WTC11 (cell line): ENCODE measurements at regions not wholly inside any gene's neighbourhood (a gene's known extent, or its start where the extent isn't known, plus 50 kb on each side); places are given as distances from the start of the nearest gene placed in this dataset.

ENCODE experiments used
- ATAC-seq: fragments of 200-7000 bp; cut with Tn5 transposase; 2 replicates; pipeline ENCODE4 v1.10.0; 2021; ENCODE audit warnings: mild to moderate bottlenecking, moderate library complexity
- CTCF ChIA-PET: fragments of 300-600 bp; sonication (Branson Sonifier 250); formaldehyde crosslinking; loops from one replicate; lab custom pipeline; 2021; ENCODE audit warnings: antibody characterized with exemption; lab: Charles Lee
- POLR2A ChIA-PET: fragments of 350-600 bp; sonication (Branson Sonifier 250); formaldehyde crosslinking; loops from one replicate; lab custom pipeline; 2021; ENCODE audit warnings: antibody characterized with exemption; lab: Charles Lee
- DNase-seq: peaks from one replicate; pipeline ENCODE4 v3.0.0; 2021; ENCODE audit warnings: low spot score
- H3K27ac Mint-ChIP-seq: 2 replicates; pipeline ENCODE4 v1.8.0; 2021; ENCODE audit warnings: mixed read lengths
- H3K27me3 Mint-ChIP-seq: 2 replicates; pipeline ENCODE4 v1.8.0; 2021; ENCODE audit warnings: low read depth, mild to moderate bottlenecking, moderate library complexity, mixed read lengths
- H3K36me3 Mint-ChIP-seq: 2 replicates; pipeline ENCODE4 v1.8.0; 2021; ENCODE audit warnings: mixed read lengths
- H3K4me1 Mint-ChIP-seq: 2 replicates; pipeline ENCODE4 v1.8.0; 2022; ENCODE audit warnings: mixed read lengths
- H3K4me3 Mint-ChIP-seq: 2 replicates; pipeline ENCODE4 v1.8.0; 2021; ENCODE audit warnings: mild to moderate bottlenecking, moderate library complexity, mixed read lengths
- H3K9me3 Mint-ChIP-seq: 2 replicates; pipeline ENCODE4 v1.8.0; 2021; ENCODE audit warnings: mixed read lengths
- ARID4B ChIP-seq: sonication (generic); formaldehyde crosslinking; IDR thresholded peaks from 2 replicates; pipeline ENCODE4 v1.8.0; 2023; ENCODE audit warnings: missing genetic modification reagents, mild to moderate bottlenecking, borderline replicate concordance
- ATF1 ChIP-seq: sonication (generic); formaldehyde crosslinking; IDR thresholded peaks from 2 replicates; pipeline ENCODE4 v1.8.1; 2023; ENCODE audit warnings: mild to moderate bottlenecking, moderate library complexity, missing genetic modification reagents
- CBFB ChIP-seq: sonication (generic); formaldehyde crosslinking; IDR thresholded peaks from 2 replicates; pipeline ENCODE4 v1.8.1; 2022; ENCODE audit warnings: mild to moderate bottlenecking, low read depth, missing genetic modification reagents
- CTCF ChIP-seq: fragments of 200-600 bp; IDR thresholded peaks from 2 replicates; pipeline ENCODE4 v1.8.0; 2022; ENCODE audit warnings: antibody characterized with exemption
- FOXJ3 ChIP-seq: sonication (generic); formaldehyde crosslinking; IDR thresholded peaks from 2 replicates; pipeline ENCODE4 v1.9.0; 2021; ENCODE audit warnings: missing genetic modification reagents, mild to moderate bottlenecking, borderline replicate concordance
- FOXP4 ChIP-seq: sonication (generic); formaldehyde crosslinking; IDR thresholded peaks from 2 replicates; pipeline ENCODE4 v1.8.0; 2022; ENCODE audit warnings: mild to moderate bottlenecking, missing genetic modification reagents
- GABPB1 ChIP-seq: sonication (generic); formaldehyde crosslinking; IDR thresholded peaks from 2 replicates; pipeline ENCODE4 v1.8.1; 2023; ENCODE audit warnings: mild to moderate bottlenecking, missing genetic modification reagents
- HMGA2 ChIP-seq: fragments of 250-450 bp; sonication (Bioruptor Pico); IDR thresholded peaks from 2 replicates; pipeline ENCODE4 v1.4.0; 2021; ENCODE audit warnings: mild to moderate bottlenecking, moderate library complexity
- IRF1 ChIP-seq: sonication (generic); formaldehyde crosslinking; IDR thresholded peaks from 2 replicates; pipeline ENCODE4 v1.8.0; 2023; ENCODE audit warnings: missing genetic modification reagents
- IRF2 ChIP-seq: sonication (generic); formaldehyde crosslinking; IDR thresholded peaks from 2 replicates; pipeline ENCODE4 v1.8.0; 2022; ENCODE audit warnings: low read depth, missing genetic modification reagents, borderline replicate concordance
- NFE2L1 ChIP-seq: sonication (generic); formaldehyde crosslinking; IDR thresholded peaks from 2 replicates; pipeline ENCODE4 v1.8.1; 2023; ENCODE audit warnings: missing genetic modification reagents
- NR3C1 ChIP-seq: sonication (generic); formaldehyde crosslinking; conservative IDR thresholded peaks from 2 replicates; pipeline ENCODE4 v1.8.1; 2023; ENCODE audit warnings: low read depth, mild to moderate bottlenecking, missing genetic modification reagents
- ZBTB43 ChIP-seq: sonication (generic); formaldehyde crosslinking; IDR thresholded peaks from 2 replicates; pipeline ENCODE4 v1.8.1; 2023; ENCODE audit warnings: mild to moderate bottlenecking, missing genetic modification reagents
- ZNF138 ChIP-seq: sonication (generic); formaldehyde crosslinking; conservative IDR thresholded peaks from 2 replicates; pipeline ENCODE4 v1.8.1; 2022; ENCODE audit warnings: mild to moderate bottlenecking, moderate library complexity, missing genetic modification reagents
- ZNF232 ChIP-seq: sonication (generic); formaldehyde crosslinking; IDR thresholded peaks from 2 replicates; pipeline ENCODE4 v1.8.0; 2022; ENCODE audit warnings: mild to moderate bottlenecking, missing genetic modification reagents
- ZNF263 ChIP-seq: sonication (generic); formaldehyde crosslinking; IDR thresholded peaks from 2 replicates; pipeline ENCODE4 v1.8.1; 2022; ENCODE audit warnings: low read depth, mild to moderate bottlenecking, moderate library complexity, missing genetic modification reagents
- ZNF416 ChIP-seq: fragments of 250-450 bp; sonication (Bioruptor Pico); IDR thresholded peaks from 2 replicates; pipeline ENCODE4 v1.9.0; 2021; ENCODE audit warnings: mild to moderate bottlenecking, inconsistent platforms
- TF ChIP-seq, protein P1 (sequence below): sonication (generic); formaldehyde crosslinking; IDR thresholded peaks from 2 replicates; pipeline ENCODE4 v1.8.1; 2022; ENCODE audit warnings: mild to moderate bottlenecking, moderate library complexity, missing genetic modification reagents

GRCh38 chr2:104561251-104561650, 292.7 kb upstream of the POU3F3 start:
- CTCF ChIA-PET: interaction anchor here (1.2 kb wide), 1 partner anchor 289 kb away, joined by 3 read pairs; no protein-coding TSS in a partner anchor
- no peak for TF ChIP-seq FOXJ3 (CRISPR knock-in tag)
- TF ChIP-seq ARID4B: no peak
- no peak for TF ChIP-seq ZNF138 (CRISPR knock-in tag)
- no peak for TF ChIP-seq IRF2 (CRISPR knock-in tag)
- TF ChIP-seq GABPB1 (CRISPR knock-in tag): no peak
- no peak for TF ChIP-seq NR3C1 (CRISPR knock-in tag)
- no peak for TF ChIP-seq ZNF416
- TF ChIP-seq, protein P1, sequence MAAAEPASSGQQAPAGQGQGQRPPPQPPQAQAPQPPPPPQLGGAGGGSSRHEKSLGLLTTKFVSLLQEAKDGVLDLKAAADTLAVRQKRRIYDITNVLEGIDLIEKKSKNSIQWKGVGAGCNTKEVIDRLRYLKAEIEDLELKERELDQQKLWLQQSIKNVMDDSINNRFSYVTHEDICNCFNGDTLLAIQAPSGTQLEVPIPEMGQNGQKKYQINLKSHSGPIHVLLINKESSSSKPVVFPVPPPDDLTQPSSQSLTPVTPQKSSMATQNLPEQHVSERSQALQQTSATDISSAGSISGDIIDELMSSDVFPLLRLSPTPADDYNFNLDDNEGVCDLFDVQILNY (CRISPR knock-in tag): no peak
- no peak for TF ChIP-seq ATF1 (CRISPR knock-in tag)
- TF ChIP-seq CTCF: no peak
- no peak for TF ChIP-seq NFE2L1
- no peak for TF ChIP-seq ZNF232 (CRISPR knock-in tag)
- no peak for TF ChIP-seq CBFB (CRISPR knock-in tag)
- no peak for TF ChIP-seq HMGA2
- TF ChIP-seq IRF1: no peak
- TF ChIP-seq ZNF263 (CRISPR knock-in tag): no peak
- H3K4me3 Mint-ChIP-seq: no peak overlapping the region
- no peak overlapping the region for H3K27ac Mint-ChIP-seq
- H3K27me3 Mint-ChIP-seq: no peaks in the 10 kb centered on the region; the same call in 1 of the 2 replicates
- no peaks in the 10 kb centered on the region for H3K36me3 Mint-ChIP-seq
- no peak for DNase-seq
- H3K4me1 Mint-ChIP-seq: peaks cover 28% of the 10 kb centered on the region
- POLR2A ChIA-PET: no interaction called here
- H3K9me3 Mint-ChIP-seq: peaks cover 3% of the 10 kb centered on the region; the same call in 1 of the 2 replicates
- ATAC-seq: no peak

DNA sequence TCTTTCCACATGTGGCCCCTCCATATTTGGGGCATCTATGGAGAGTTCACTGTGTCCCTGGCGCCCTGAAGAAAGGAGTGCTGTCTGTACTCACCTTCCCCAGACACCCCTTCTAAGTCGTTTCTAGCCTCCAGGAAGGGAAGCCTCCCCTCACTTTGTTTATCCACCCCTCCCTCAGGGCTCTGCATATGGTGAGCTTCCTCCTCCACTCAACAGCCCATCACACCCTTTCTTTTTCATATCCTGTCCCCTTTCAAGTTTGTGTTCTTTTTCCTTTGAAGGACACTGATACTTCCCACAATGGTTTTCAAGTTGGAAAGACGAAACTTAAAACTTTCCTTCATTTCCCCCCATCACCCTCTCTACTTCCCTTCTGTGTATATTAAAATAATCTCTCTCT, 291.4 kb upstream of the POU3F3 start:
- Mint-ChIP-seq H3K27ac (no peak overlapping the region), H3K9me3 (peaks cover 3% of the 10 kb centered on the region; the same call in 1 of the 2 replicates)

More for the DNA sequence above, 291.4 kb upstream of the POU3F3 start:
- ATAC-seq (peak; percentile 85), DNase-seq (no peak)
- peaks cover 28% of the 10 kb centered on the region for H3K4me1 Mint-ChIP-seq
- H3K27me3 Mint-ChIP-seq: no peaks in the 10 kb centered on the region; the same call in 1 of the 2 replicates
- no peaks in the 10 kb centered on the region for H3K36me3 Mint-ChIP-seq
- ChIA-PET CTCF (interaction anchor here (0.9 kb wide), 1 partner anchor 287 kb away, joined by 3 read pairs; no protein-coding TSS in a partner anchor), POLR2A (no interaction called here)
- TF ChIP-seq FOXP4 (CRISPR knock-in tag) (0 out of 2 replicates have a peak, but pooled peaks have one; percentile 18), ZBTB43 (CRISPR knock-in tag) (no peak)
- 0 out of 2 replicates have a peak overlapping the region, but pooled peaks have one; percentile 1 for H3K4me3 Mint-ChIP-seq
